ENCODE measurements at regions not wholly inside any gene's neighbourhood (a gene's known extent, or its start where the extent isn't known, plus 50 kb on each side); places are given as distances from the start of the nearest gene placed in this dataset.

DNA sequence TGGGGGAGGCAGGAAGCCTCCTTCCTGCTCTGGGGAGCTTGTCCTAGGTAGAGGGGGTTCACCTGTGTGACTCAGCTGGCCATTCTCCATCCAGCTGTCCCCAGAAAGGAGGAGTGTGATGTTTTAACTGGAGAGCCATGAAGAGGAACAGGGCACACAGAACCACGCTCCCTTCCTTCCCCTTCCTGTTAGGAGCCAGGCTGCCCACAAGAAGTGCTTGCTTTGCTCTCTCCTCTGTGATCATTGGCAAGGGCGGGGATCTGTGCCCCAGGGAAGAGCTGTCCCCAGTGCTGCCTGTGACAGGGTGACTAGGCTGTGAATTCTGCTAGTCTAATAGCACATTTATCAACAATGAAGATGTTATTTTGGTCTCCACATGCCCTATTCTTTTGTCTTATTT, 169.6 kb upstream of the GATB start:
- DNase-seq, result no peak

DNA sequence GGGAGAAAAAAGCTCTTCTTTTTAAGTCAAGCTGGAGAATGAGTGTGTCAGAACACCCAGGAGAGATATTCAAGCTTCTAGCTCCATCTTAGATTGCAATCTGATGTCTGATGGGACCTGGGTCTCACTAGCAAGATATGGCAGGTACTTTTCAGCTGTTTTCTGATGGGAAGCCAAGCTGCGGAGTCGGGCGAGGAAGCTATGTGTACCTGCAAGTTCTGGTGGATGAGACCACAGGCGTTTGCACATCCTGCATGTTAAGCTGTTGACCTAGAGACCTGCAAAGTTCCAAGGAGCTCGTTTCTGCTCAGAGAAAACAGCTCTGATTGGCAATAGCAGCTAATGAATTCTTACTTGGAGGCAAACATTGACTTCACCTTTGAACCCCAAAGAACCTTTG, 167.3 kb upstream of the GATB start:
- no peak for DNase-seq

DNA sequence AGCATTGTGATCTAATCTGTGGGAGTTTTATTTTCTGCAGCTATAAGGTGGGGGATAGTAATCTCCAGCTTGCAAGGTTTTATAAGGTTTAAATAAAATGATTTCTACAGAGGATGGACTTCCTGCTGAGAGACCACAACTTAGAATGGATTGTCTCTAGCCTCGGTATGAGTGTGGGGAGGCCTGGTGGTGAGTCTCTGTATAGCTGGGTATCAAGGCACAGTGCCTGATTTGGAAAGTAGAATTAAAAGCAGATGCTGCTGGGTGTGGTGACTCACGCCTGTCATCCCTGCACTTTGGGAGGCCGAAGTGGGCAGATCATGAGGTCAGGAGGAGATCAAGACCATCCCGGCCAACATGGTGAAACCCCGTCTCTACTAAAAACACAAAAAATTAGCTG, 162.0 kb upstream of the GATB start:
- peak; percentile 4 for DNase-seq

DNA sequence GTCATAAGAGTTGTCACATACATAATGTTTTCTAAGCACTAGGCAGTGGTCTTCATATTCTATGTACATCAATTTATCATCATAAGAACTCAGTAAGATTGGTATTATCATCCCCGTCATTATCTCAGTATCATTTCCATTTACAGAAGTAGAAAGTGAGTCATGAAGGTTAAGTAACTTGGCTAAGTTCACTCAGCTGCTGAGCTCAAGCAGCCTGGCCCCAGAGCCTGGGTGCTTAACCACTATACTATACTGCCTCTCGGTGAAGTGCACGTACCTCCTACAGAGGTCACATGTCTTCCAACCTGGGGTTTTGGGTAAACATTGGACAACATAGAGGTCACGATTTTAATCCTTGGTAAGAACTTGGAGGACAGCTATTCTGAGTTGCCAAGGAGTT, 161.5 kb upstream of the GATB start:
- no peak for DNase-seq

DNA sequence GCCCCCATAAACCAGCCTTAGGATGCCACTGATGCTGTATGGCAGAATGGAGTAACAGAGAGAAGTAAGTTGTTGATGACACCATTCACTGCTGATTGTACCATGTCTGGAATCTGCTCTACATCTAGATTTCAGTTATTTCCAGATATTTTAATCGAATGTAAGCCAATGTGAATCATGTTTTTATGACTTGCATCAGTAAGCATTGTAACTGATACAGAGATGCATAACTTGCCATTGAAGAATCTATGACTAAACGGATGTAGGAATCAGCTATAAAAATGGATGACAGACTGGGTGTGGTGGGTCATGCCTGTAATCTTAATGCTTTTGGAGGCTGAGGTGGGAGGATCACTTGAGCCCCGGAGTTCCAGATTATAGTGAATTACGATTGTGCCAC, 161.0 kb upstream of the GATB start:
- DNase-seq, result peak; percentile 19

DNA sequence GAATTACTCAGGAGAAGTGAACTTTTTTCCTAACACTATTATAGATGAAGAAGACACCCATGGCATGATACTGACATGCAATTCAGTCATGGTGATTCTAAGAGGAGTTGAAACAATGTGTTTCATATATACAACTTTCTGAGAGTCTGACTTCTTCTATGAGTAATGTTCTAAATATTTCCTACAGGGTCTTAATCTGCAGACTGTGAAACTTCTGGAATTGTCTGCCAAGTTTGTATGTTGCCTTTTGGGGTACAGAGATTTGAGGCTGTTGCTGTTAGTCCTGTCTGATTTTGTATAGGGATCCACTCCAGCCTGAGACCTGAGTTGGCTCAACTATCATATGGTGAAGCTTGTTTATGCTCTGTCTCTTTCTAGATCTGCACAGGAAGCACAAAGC, 160.6 kb upstream of the GATB start:
- DNase-seq, result peak; percentile 38

DNA sequence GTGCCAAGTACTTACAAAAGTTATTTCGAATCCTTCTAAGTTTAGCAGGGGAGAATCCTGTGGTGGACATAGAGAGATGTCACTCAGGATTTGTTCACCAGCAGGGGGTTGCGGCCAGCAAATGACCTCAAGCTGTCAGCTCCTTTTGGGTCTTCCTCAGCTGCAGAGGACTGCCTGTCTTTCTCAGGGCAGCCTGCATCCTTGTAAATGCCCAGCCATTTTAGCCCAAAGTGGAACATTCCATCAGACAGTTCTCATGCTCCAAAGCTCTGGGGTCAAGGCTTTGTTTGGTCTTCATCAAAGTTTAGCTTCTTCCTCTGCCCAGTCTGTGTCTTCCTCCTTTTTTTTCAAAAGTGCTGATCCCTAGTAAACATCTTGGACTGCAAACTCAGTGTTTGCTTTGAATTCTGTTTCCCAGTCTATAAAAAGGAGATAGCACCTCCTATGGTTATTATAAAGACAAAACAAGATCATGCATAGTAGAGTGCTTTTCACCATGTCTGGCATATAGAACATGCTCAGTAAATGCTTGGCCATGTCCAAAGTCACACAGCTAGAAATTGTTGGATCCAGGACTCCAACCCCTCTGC, 156.4 kb upstream of the GATB start:
- no peak for DNase-seq

DNA sequence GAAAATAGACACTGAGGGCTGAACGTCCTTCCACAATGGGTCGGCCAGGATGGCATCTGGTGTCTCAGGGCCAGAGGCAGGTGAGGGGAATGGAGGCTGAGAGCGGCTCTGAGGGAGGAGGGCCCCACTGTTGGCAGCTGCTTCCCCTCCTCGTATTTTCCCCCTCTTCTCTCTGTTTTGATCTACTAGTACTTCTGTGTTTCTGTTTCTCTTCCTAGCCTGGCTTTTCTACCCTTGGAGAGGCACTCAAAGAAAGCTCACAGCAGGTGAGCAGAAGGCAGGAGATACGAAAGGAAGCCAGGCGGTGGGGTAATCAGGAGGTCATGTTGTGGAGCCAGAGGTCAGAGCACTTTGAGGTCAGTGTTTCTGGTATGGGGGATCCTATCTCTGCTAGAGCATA, 151.8 kb upstream of the GATB start:
- DNase-seq, result no peak

DNA sequence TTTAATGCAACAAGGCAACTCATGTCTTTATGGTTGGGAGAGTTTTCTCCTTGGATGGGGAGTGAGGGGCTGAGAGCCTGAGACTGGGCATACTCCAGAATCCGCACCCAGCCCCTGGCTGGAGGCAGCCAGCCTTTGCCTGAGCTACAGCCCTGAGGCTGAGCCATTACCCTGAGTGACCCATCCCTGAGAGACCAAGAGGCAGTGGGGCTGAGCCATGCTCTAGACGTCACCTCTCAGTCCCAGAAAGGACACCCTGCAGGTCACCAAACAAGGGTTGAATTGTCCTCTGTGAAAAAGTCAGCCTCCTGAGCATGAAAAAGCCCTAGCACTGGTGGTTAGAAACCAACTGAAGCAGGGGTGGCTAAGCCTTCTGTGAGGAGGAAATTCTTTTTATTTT, 151.2 kb upstream of the GATB start:
- no peak for DNase-seq

DNA sequence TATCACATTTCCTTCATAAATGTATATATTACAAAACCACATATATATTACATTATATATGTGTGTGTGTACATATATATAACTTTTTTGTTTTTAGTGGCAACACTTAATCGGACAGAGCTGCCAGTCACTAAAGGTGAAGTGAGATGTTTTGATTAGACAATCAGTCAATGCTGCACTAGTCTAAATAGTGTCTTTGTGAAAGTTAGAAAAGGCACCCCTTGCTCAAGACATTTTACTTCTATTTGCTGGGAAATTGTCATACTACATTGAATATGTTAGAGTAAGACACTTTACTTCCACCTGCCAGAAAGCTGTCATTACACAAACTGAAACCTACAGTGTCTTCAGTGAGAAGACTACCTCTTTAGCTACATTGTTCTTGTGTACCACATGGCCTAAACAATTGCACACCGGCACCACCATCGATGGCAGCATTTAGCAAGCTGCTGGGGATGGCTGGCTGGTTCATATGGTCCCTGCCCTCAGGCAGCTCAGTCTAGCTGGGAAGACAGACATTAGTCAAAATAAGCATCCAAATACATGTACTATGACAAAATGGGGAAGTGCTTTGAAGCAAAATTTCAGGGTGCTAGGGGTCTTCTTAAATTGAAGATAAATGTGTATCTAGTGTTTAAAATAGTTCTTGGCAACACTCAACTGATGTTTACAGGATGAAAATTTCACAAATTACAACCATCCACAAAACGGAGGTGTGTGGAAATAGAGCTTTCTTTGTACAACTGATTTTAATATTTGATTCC, 148.1 kb upstream of the GATB start:
- DNase-seq, result no peak

DNA sequence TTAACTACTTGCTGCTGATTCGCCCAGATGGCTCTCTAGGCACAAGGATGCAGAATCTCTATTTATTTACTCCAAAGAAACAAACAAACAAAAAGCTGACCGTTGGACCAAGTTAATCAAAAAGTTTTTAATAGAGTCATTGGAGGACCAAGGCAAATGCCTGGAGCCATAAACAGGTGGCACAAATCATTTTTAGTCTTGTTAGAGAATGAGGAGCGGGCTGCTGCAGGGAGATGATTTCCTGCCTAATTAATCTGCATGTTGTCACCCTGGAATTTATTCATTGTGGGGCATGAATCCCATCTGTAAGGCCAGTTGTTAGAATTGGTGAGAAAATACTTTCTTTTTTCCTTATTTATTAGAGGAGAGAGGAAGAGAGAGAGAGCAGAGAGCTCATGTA, 147.4 kb upstream of the GATB start:
- DNase-seq, result no peak

DNA sequence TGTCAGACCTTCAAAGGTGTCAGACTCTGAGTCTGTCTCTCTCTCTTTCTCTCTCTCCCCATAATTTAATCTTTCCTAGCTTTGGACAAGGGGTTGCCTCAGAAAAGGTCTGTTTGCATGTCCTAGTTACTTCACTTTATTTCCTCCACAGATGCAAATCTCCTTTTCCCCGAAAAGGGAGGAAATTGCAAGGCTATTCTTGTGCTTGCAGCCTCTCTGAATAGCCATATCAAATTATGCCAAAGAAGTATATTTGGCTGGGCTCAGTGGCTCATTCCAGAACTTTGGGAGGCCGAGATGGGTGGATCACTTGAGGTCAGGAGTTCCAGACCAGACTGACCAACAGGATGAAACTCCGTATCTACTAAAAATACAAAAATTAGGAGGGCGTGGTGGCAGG, 145.6 kb upstream of the GATB start:
- no peak for DNase-seq

DNA sequence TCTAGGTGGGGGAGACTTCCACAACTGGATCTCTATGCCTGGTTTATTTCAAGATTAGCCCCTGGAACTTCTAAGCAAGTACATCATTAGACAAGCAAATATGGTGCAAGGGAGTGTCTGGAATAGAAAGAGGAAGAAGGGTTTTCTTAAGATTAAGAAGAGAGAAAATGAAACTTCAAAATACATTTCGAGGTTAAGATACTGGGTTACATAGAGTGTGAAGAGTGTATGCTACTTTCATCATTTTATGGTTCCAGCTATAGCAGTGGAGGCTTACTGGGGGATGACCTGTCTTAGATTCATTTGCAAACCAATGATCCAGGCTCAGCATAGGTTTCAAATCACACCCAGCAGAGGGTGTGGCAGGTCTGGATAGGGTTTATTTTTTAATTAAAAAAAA, 144.4 kb upstream of the GATB start:
- DNase-seq, result no peak

DNA sequence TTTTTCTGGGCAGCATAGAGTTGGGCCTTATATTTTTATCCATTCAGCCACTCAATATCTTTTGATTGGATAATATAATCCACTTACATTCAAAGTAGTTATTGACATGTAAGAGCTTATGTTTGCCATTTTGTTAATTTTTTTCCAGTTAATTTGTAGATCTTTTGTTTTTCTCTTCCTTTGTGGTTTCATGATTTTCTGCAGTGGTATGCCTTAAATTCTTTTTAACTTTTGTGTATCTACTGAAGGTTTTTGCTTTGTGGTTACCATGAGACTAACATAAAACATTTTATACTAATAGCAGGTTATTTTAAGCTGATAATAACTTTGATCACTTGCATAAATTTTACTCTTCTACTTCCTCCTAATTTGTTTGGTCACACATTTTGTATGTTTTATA, 140.8 kb upstream of the GATB start:
- DNase-seq, result no peak

DNA sequence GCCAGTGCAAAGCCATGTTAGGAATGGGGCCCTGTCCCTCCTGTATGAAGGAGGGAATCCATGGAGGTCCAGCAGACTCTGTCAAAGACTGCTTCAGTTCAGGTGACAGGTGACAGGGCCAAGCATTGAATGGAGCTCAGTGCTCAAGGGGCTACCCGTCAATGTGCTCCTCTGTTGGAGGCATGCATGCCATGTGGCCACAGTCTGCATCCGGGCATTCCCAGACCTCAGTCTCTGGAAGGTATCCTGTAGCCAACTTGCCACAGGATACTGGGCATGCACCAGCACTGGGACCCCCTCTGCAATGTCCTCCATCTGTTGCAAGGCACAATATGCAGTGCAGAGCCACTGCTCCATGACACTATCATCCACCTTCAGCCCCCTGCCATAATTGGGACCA, 136.1 kb upstream of the GATB start:
- no peak for DNase-seq

DNA sequence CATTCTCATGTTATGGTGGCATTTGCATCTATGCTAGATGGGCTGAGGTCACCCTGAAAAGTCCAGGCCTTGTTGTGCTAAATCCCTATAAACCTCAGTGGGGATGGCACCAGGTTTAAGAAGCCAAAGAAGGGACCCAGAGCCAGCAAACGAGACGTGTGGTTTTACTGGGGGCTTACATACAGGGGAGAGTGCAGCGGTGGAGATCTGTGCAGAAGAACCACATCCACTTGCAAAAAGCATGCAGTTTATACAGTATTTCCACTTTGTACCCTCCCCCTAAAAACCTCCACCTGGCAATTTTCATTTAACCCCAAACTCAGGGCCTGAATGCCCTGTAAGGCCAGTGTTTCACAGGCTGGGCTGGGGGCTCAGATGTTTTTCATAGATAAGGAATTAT, 134.9 kb upstream of the GATB start:
- no peak for DNase-seq

DNA sequence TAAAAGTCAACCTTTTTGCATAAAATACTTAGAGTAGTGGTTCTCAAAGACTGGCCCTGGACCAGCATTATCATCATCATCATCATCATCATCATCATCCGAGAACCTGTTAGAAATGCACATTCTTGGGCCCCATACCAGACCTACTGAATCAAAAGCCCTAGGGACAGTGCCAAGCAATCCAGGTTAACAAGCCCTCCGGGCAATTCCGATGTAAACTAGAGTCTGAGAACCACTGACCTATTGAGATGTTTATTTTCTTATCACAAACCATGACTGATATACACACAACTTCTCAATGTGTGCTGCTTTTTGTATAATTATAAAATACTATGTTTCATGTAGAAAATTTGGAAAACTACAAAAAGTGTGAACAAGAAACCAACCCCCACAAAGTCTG, 133.4 kb upstream of the GATB start:
- no peak for DNase-seq

DNA sequence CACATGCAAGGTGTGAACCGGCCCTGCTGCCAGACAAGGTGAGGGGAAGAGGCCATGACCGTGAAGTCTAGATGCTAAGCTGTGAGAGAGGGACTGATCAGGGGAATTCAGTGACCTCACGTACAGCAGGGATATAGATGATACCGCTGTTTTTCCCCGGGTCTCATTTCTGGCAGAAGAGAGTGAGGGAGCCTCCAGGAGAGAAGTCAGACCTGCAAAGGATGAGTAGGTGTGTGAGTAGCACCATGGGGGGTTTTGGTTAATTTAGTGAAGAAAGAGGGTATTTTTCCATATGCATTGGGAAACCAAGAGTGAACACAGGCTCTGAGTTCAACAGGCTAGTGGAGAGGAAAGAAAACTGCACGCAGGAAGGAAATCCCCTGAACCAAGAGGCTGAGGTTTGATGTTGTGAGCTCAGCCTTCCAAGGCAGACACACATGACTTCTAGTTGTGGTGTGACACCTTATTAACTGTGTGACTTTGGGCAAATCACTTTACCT, 127.6 kb upstream of the GATB start:
- DNase-seq, result no peak

DNA sequence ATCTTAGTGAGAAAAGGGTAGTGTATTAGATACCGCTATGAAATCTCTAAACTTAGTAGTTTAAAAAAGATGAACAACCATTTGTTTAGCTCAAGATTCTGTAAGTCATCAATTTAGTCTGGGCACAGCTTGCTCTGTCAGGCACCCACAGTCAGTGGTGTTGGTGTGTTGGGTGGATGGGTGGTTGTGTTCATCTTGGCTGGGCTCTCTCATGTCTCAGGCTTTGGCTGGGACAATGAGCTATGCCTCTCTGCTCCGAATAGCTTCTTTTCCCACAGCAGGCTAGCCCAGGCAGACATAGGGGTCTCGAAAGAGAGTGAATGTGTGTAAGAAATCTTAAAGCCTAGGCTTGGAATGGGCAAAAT, 127.0 kb upstream of the GATB start:
- DNase-seq, result no peak

DNA sequence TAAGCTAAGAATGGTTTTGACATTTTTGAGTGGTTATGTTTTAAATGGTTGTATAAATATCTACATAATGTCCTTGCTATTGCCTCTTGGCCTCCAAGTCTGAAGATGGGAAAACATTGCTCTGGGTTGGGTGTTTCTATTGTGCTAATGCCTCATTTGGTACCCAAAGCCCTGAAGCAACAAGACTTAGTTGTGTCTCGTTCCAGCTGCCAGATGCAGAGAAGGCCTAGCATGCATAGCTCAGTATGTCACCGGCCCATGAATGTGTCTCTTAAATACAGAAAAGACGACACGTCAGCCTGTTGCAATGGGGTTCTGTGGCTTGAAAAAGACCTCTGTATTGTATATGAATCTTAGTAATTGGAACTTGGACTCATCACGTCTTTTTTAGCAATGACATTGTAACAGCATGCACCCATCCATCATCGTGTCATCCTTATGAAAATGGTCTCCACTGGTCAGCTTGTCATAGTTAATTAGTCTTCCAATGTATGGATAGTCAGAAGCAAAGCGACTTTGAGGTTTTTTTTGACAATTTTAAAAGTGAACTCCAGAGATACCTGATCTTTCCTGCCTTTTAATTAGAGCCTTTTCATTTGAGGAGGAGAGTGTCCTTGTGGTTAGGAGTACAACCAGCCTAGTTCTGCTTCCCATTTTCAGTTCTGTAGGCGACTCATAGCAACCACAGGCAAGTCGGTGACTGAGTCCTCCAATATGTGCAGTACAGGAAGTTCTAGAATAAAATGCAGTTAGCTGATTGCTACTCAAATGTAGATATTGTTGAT, 126.4 kb upstream of the GATB start:
- DNase-seq, result no peak

DNA sequence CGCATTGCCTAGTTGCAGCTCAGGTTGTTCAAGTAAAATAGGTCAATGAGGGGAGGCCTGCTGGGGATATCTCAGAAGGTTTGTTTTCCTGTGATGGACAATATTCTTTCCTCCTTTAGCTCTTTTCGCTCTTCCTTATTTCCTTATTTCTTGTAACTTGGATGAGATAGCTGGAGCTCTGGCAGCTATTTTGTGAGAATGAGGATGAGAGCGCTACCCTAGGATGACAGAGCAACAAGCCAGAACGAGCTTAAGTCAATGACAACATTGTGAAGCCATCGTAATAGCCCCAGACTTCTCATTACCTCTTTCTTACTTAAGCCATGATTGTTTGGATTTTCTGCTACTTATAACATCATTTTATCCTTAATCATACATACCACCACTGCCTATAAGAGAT, 124.3 kb upstream of the GATB start:
- no peak for DNase-seq

DNA sequence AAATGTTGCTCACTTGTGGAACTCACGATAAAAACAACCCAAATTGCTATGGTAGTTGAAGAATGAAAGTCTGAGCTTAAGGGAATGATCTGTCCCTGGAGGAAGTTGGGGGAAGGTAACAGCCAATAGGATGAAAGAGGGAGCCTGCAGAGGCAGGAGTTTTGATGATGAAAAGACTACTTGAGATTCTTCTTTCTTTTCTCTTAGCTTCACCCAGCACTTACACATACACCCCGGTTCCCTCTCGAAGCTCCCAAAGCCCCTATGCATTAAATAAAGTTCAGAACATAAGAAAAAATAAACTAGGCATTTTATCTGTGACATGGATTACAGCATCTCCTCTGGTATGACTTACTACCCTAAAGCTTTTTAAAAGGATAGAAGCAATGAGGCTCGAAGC, 122.9 kb upstream of the GATB start:
- DNase-seq, result no peak

DNA sequence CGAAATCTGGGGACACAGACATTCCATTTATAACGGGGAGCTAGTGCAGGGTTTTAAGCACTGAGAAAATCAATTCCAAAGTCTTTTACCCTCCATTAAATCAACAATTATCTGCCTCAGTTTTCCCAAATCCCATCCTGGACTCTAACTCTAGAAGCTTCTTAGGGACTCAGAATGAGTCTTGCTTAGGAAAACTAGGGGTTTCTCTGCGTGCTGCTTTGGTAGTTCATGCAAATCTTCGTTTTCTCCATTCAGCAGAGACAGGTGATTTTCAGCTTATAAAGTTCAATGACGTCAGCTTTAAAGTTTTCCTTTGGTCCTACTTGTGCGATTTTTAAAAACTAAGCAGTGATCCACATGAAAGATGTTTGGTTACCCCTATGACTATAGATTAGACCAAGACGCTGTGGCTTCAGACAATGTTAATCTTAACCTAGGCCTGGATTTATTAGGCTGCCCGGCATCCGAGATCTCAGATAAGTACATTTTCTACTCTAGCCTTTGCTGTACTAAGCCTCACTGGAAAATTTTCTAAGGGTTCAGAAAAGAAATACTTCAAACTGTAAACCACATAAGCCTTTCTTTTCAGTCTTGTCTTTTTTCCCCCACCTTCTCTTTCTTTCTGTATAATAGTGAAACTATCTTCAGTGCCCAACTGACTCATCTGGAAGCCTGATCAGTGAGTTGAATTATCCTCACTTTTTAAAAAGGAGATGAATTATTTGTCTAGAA, 121.4 kb upstream of the GATB start:
- DNase-seq, result no peak

All from fibroblast of skin of scalp (primary cell).